OCI-LY1 (cell line): ENCODE measurements at regions not wholly inside any gene's neighbourhood (a gene's known extent, or its start where the extent isn't known, plus 50 kb on each side); places are given as distances from the start of the nearest gene placed in this dataset.

Source experiments
- CTCF ChIP-seq: fragments of 200-600 bp; sonication (generic), shearing (Covaris generic); IDR thresholded peaks from 2 replicates; pipeline ENCODE4 v1.5.1; 2017; ENCODE audit warnings: mild to moderate bottlenecking, antibody characterized with exemption, low read length, moderate library complexity, mixed read lengths
- EZH2 ChIP-seq: fragments of 200-600 bp; sonication (generic), shearing (Covaris generic); IDR thresholded peaks from 2 replicates; pipeline ENCODE4 v1.8.0; 2017; ENCODE audit warnings: borderline replicate concordance, mixed run types, mild to moderate bottlenecking, antibody characterized with exemption, low read length, moderate library complexity, mixed read lengths

GRCh38 chr20:23243791-23244155 lies 106.8 kb upstream of the NXT1 start:
- TF ChIP-seq CTCF, result no peak
- TF ChIP-seq EZH2, result no peak
